Right lobe of liver (tissue), 4 donors: ENCODE measurements at regions not wholly inside any gene's neighbourhood (a gene's known extent, or its start where the extent isn't known, plus 50 kb on each side); places are given as distances from the start of the nearest gene placed in this dataset.

Experiments used
- POLR2A ChIP-seq: fragments of 450-650 bp; IDR thresholded peaks from one replicate; pipeline ENCODE4 v1.6.1; 2017; ENCODE audit warnings: antibody characterized with exemption, mild to moderate bottlenecking
- TF ChIP-seq, protein P1 (sequence below), 4 donors: fragments of 200-600 bp in 3 of 4; fragments of 450-650 bp in 1 of 4; IDR thresholded peaks; one replicate each; pipeline versions ENCODE4 v1.5.1 to v1.8.0; 2016 to 2022; ENCODE audit warnings: antibody characterized with exemption in 4 of 4, mild to moderate bottlenecking in 2 of 4
- donor health status: DM: no; HTN: no; CAD: no.
- donor health status: DM: no; HTN: no; CAD: no.
- donor health status: DM: no; HTN: yes; CAD: no.

GRCh38 chrX:39654183-39654925 is 443.4 kb downstream of the BCOR start:
- TF ChIP-seq, protein P1, sequence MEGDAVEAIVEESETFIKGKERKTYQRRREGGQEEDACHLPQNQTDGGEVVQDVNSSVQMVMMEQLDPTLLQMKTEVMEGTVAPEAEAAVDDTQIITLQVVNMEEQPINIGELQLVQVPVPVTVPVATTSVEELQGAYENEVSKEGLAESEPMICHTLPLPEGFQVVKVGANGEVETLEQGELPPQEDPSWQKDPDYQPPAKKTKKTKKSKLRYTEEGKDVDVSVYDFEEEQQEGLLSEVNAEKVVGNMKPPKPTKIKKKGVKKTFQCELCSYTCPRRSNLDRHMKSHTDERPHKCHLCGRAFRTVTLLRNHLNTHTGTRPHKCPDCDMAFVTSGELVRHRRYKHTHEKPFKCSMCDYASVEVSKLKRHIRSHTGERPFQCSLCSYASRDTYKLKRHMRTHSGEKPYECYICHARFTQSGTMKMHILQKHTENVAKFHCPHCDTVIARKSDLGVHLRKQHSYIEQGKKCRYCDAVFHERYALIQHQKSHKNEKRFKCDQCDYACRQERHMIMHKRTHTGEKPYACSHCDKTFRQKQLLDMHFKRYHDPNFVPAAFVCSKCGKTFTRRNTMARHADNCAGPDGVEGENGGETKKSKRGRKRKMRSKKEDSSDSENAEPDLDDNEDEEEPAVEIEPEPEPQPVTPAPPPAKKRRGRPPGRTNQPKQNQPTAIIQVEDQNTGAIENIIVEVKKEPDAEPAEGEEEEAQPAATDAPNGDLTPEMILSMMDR (IDR thresholded peaks at IDR 0.05), result no peak
- no peak for TF ChIP-seq POLR2A
